Hepatocyte (in vitro differentiated cells): ENCODE measurements at regions not wholly inside any gene's neighbourhood (a gene's known extent, or its start where the extent isn't known, plus 50 kb on each side); places are given as distances from the start of the nearest gene placed in this dataset.

Experiments used
- DNase-seq: peaks from one replicate; pipeline ENCODE4 v3.0.0-alpha.2; 2016; ENCODE audit warnings: low spot score
- H2AFZ ChIP-seq: fragments of 200-600 bp; sonication (generic); 2 replicates; pipeline ENCODE4 v1.6.0; 2016; ENCODE audit warnings: antibody characterized with exemption, mild to moderate bottlenecking
- H3K27ac ChIP-seq: fragments of 200-600 bp; sonication (generic); 2 replicates; pipeline ENCODE4 v1.5.1; 2016; ENCODE audit warnings: mild to moderate bottlenecking
- H3K27me3 ChIP-seq: fragments of 200-600 bp; sonication (generic); 2 replicates; pipeline ENCODE4 v1.6.1; 2016
- H3K36me3 ChIP-seq: fragments of 200-600 bp; sonication (generic); replicated peaks from 2 replicates; pipeline ENCODE4 v1.5.1; 2016; ENCODE audit warnings: low read depth; ENCODE audit not compliant: insufficient read depth
- H3K4me1 ChIP-seq: fragments of 200-600 bp; sonication (generic); 2 replicates; pipeline ENCODE4 v1.5.1; 2016; ENCODE audit warnings: mild to moderate bottlenecking, moderate library complexity; ENCODE audit not compliant: insufficient read depth
- H3K4me2 ChIP-seq: fragments of 200-600 bp; sonication (generic); 2 replicates; pipeline ENCODE4 v1.6.0; 2016
- H3K4me3 ChIP-seq: fragments of 200-600 bp; sonication (generic); 2 replicates; pipeline ENCODE4 v1.5.1; 2016; ENCODE audit warnings: mild to moderate bottlenecking
- H3K79me2 ChIP-seq: fragments of 200-600 bp; sonication (generic); 2 replicates; pipeline ENCODE4 v1.6.0; 2017; ENCODE audit warnings: mild to moderate bottlenecking
- H3K9me2 ChIP-seq: fragments of 200-600 bp; sonication (generic); replicated peaks from 2 replicates; pipeline ENCODE4 v1.6.0; 2017; ENCODE audit warnings: mild to moderate bottlenecking; ENCODE audit not compliant: insufficient read depth
- H3K9me3 ChIP-seq: fragments of 200-600 bp; sonication (generic); 2 replicates; pipeline ENCODE4 v1.5.1; 2016; ENCODE audit warnings: low read depth, mild to moderate bottlenecking
- H4K20me1 ChIP-seq: fragments of 200-600 bp; sonication (generic); 2 replicates; pipeline ENCODE4 v1.6.0; 2016; ENCODE audit warnings: mild to moderate bottlenecking; ENCODE audit not compliant: insufficient read depth, poor library complexity, severe bottlenecking
- EZH2 ChIP-seq: fragments of 200-600 bp; sonication (generic); IDR thresholded peaks from 2 replicates; pipeline ENCODE4 v1.6.1; 2016; ENCODE audit warnings: antibody characterized with exemption, mild to moderate bottlenecking, borderline replicate concordance
- EZH2phosphoT487 ChIP-seq: fragments of 200-600 bp; sonication (generic); IDR thresholded peaks from one replicate; pipeline ENCODE4 v1.6.1; 2018; ENCODE audit warnings: antibody characterized with exemption, mild to moderate bottlenecking, low read depth, moderate library complexity; ENCODE audit not compliant: unreplicated experiment, severe bottlenecking
- WGBS: methylation state at CpG from one replicate; pipeline ENCODE4 v1.1.6; 2016; ENCODE audit warnings: low lambda C conversion rate; ENCODE audit errors: missing lambda C conversion rate; 5-methylcytosine and 5-hydroxymethylcytosine counted together
- TF ChIP-seq, protein P1 (sequence below): fragments of 200-600 bp; sonication (generic); IDR thresholded peaks from 2 replicates; pipeline ENCODE4 v1.5.1; 2016; ENCODE audit warnings: antibody characterized with exemption, mild to moderate bottlenecking; ENCODE audit not compliant: poor library complexity

DNA sequence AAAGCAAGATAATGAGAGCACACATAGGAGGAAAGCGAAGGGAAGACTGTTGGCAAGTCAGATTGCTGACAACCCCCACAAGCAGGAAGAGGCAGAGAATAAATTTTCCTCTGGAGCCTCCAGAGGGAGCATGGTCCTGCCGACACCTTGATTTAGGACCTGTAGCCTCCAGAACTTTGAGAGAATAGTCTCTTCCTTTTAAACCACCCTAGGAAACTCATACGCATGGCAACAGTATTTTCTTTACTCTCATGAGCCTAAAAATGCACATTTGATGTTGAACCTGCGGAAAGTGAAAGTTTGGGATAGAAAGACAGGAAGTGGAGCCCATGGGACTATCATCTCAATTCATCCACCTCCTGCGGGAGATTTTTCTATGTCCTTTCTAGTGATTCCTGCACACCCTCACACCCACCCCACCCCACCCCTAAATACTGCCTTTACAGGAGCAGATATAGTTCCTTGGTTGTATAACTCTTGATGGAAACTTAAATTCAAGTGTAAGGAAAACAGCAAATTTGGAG is 116.7 kb upstream of the LPP start:
- 48% methylated on average over 5 of the region's 5 CpGs for WGBS
- TF ChIP-seq EZH2phosphoT487, result no peak
- TF ChIP-seq, protein P1, sequence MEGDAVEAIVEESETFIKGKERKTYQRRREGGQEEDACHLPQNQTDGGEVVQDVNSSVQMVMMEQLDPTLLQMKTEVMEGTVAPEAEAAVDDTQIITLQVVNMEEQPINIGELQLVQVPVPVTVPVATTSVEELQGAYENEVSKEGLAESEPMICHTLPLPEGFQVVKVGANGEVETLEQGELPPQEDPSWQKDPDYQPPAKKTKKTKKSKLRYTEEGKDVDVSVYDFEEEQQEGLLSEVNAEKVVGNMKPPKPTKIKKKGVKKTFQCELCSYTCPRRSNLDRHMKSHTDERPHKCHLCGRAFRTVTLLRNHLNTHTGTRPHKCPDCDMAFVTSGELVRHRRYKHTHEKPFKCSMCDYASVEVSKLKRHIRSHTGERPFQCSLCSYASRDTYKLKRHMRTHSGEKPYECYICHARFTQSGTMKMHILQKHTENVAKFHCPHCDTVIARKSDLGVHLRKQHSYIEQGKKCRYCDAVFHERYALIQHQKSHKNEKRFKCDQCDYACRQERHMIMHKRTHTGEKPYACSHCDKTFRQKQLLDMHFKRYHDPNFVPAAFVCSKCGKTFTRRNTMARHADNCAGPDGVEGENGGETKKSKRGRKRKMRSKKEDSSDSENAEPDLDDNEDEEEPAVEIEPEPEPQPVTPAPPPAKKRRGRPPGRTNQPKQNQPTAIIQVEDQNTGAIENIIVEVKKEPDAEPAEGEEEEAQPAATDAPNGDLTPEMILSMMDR, result peak; percentile 52
- no peak overlapping the region for H2AFZ ChIP-seq

DNA sequence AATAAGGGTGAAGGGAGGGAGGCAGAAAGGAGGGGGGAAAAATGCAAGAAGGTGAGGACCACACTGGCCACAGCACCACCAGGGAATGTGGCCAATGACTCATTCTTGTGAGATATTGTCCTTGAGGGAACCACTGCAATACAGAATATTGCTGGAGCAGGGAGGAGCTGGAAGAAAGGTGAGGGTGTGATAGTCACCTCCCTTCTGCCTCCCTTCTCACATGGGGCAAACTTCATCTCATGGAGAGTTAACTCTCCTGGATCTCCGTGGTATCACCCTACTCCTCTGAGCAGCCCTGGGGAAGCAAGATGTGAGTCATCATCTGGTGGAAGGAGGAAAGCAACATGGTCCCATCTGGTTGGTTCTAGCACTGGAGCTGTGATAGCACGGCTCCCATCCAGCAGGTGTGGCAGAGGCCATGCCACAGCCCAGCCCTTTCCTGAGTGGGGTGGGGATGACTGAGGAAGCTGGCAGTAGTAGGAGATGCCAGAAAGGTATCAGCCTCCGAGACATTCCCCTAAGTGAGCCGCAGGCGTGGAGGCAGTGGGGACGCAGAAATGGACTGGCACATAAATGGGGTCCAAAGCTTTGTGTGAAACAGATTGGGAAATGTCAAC is 115.9 kb upstream of the LPP start:
- WGBS, result 83% methylated on average over 6 of the region's 6 CpGs
- TF ChIP-seq, protein P1, result no peak
- TF ChIP-seq EZH2phosphoT487 (no peak), EZH2 (no peak)
- Histone ChIP-seq H3K4me1 (peaks cover 18% of the 10 kb centered on the region), H3K79me2 (no peaks in the 10 kb centered on the region), H3K9me2 (no peaks in the 10 kb centered on the region), H3K36me3 (no peaks in the 10 kb centered on the region), H3K4me2 (no peak overlapping the region), H3K27ac (peak overlapping the region; percentile 76), H2AFZ (no peak overlapping the region), H3K9me3 (no peaks in the 10 kb centered on the region), H4K20me1 (no peaks in the 10 kb centered on the region), H3K27me3 (no peaks in the 10 kb centered on the region), H3K4me3 (no peak overlapping the region)
- DNase-seq, result peak; percentile 56

More for the DNA sequence above, 116.7 kb upstream of the LPP start:
- H3K4me3 ChIP-seq, result no peak overlapping the region
- H3K27ac ChIP-seq, result peak overlapping the region; percentile 76
- H3K4me1 ChIP-seq, result peaks cover 18% of the 10 kb centered on the region
- peak overlapping the region; percentile 67 for H3K4me2 ChIP-seq
- H3K79me2 ChIP-seq, result no peaks in the 10 kb centered on the region
- no peaks in the 10 kb centered on the region for H3K9me2 ChIP-seq
- H3K9me3 ChIP-seq, result no peaks in the 10 kb centered on the region
- H3K27me3 ChIP-seq, result no peaks in the 10 kb centered on the region
- peak; percentile 80 for DNase-seq
- no peaks in the 10 kb centered on the region for H3K36me3 ChIP-seq
- no peaks in the 10 kb centered on the region for H4K20me1 ChIP-seq

GRCh38 chr3:188041193-188041592 is 112.8 kb upstream of the LPP start:
- Histone ChIP-seq H3K9me3 (no peaks in the 10 kb centered on the region), H3K27me3 (no peaks in the 10 kb centered on the region), H3K79me2 (no peaks in the 10 kb centered on the region), H3K27ac (no peak overlapping the region), H3K4me2 (no peak overlapping the region), H3K4me1 (peaks cover 12% of the 10 kb centered on the region), H3K4me3 (no peak overlapping the region), H4K20me1 (no peaks in the 10 kb centered on the region), H3K9me2 (no peaks in the 10 kb centered on the region), H3K36me3 (no peaks in the 10 kb centered on the region), H2AFZ (no peak overlapping the region)
- DNase-seq, result no peak
- TF ChIP-seq EZH2, result no peak
- TF ChIP-seq EZH2phosphoT487, result no peak
- TF ChIP-seq, protein P1, result no peak
- 96% methylated on average over 1 of the region's 1 CpG for WGBS
